ENCODE measurements at regions not wholly inside any gene's neighbourhood (a gene's known extent, or its start where the extent isn't known, plus 50 kb on each side); places are given as distances from the start of the nearest gene placed in this dataset.

GRCh38 chr7:26608402-26608801 is 256.0 kb downstream of the SKAP2 start:
- no peak for TF ChIP-seq CTCF (IDR thresholded peaks at IDR 0.05)
- DNase-seq = no peak
- Histone ChIP-seq H3K9me3 (no peaks in the 10 kb centered on the region), H3K36me3 (no peaks in the 10 kb centered on the region), H3K4me3 (no peak overlapping the region), H3K27me3 (peaks cover 0 to 12% (median 0%) of the 10 kb centered on the region in 7 donors), H3K4me1 (no peaks in the 10 kb centered on the region), H3K27ac (no peak overlapping the region)
- ATAC-seq = no peak
- intact Hi-C loops (cut with DNase I) = no loop called here
- WGBS, 2 donors = 80 to 81% methylated on average over 6 of the region's 6 CpGs

- no peak for TF ChIP-seq CTCF (IDR thresholded peaks at IDR 0.05)
- Histone ChIP-seq H3K36me3 (no peaks in the 10 kb centered on the region), H3K9me3 (no peaks in the 10 kb centered on the region), H3K27me3 (peaks cover 0 to 12% (median 0%) of the 10 kb centered on the region in 7 donors), H3K4me1 (no peaks in the 10 kb centered on the region), H3K27ac (no peak overlapping the region), H3K4me3 (no peak overlapping the region)
- intact Hi-C loops (cut with DNase I) = no loop called here
- DNase-seq = no peak
- no peak for ATAC-seq
- 69 to 71% methylated on average over 2 of the region's 2 CpGs for WGBS, 2 donors
These were observed 255.3 kb downstream of the SKAP2 start for GRCh38 chr7:26609082-26609481.

GRCh38 chr7:26609532-26609931 is 254.9 kb downstream of the SKAP2 start:
- no peaks in the 10 kb centered on the region for H3K9me3 ChIP-seq
- H3K27ac ChIP-seq = no peak overlapping the region
- no peak overlapping the region for H3K4me3 ChIP-seq
- intact Hi-C loops (cut with DNase I) = no loop called here
- H3K4me1 ChIP-seq = no peaks in the 10 kb centered on the region
- no peaks in the 10 kb centered on the region for H3K36me3 ChIP-seq
- WGBS, 2 donors = 64 to 65% methylated on average over 6 of the region's 6 CpGs
- no peak for TF ChIP-seq CTCF (IDR thresholded peaks at IDR 0.05)
- H3K27me3 ChIP-seq = peaks cover 0 to 14% (median 0%) of the 10 kb centered on the region in 7 donors
- no peak for ATAC-seq
- no peak for DNase-seq

GRCh38 chr7:26612742-26613141 is 251.6 kb downstream of the SKAP2 start:
- Histone ChIP-seq H3K9me3 (no peaks in the 10 kb centered on the region), H3K36me3 (no peaks in the 10 kb centered on the region), H3K4me1 (peaks cover 0 to 8% (median 0%) of the 10 kb centered on the region in 9 donors), H3K4me3 (no peak overlapping the region), H3K27ac (no peak overlapping the region), H3K27me3 (peaks cover 0 to 26% (median 0%) of the 10 kb centered on the region in 7 donors)
- 89 to 96% methylated on average over 11 of the region's 11 CpGs for WGBS, 2 donors
- intact Hi-C loops (cut with DNase I) = no loop called here
- no peak for DNase-seq
- peak in 3 of 8 donors; percentile 13 to 40 (median 32) for ATAC-seq
- TF ChIP-seq CTCF (IDR thresholded peaks at IDR 0.05) = no peak

Measured in heart right ventricle (tissue), 16 donors.